ENCODE measurements at regions not wholly inside any gene's neighbourhood (a gene's known extent, or its start where the extent isn't known, plus 50 kb on each side); places are given as distances from the start of the nearest gene placed in this dataset.

DNA sequence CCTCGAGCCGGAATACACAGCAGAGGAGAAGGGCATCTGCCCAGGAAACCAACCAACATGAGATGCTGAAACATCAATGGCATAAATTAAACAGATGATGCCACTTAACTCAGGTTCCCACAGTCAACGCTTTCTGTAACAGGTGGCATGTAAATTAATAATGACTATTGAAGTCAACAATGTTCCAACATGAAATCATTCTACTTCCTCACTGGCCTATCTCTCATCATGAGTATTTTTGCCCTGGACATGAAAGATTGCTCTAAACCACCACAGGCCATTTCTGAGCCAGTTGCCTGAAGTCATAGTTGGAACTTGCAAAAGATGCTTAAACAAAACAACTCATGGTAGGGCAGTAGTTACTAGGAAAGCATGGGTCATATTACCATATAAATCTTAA, 397.9 kb upstream of the JARID2 start:
- H3T11ph ChIP-seq (ENCODE audit: low read length): no peak overlapping the region
- H2AFZ ChIP-seq (ENCODE audit: low read length): no peak overlapping the region
- H3K14ac ChIP-seq (ENCODE audit: insufficient read depth, low read length): no peak overlapping the region
- no peak overlapping the region for H3K4ac ChIP-seq (ENCODE audit: low read depth, low read length)
- H3K27ac ChIP-seq (ENCODE audit: insufficient read length, low read depth, low read length): no peak overlapping the region
- H3K56ac ChIP-seq (ENCODE audit: insufficient read length, low read depth, low read length): no peak overlapping the region
- TF ChIP-seq, protein P1, sequence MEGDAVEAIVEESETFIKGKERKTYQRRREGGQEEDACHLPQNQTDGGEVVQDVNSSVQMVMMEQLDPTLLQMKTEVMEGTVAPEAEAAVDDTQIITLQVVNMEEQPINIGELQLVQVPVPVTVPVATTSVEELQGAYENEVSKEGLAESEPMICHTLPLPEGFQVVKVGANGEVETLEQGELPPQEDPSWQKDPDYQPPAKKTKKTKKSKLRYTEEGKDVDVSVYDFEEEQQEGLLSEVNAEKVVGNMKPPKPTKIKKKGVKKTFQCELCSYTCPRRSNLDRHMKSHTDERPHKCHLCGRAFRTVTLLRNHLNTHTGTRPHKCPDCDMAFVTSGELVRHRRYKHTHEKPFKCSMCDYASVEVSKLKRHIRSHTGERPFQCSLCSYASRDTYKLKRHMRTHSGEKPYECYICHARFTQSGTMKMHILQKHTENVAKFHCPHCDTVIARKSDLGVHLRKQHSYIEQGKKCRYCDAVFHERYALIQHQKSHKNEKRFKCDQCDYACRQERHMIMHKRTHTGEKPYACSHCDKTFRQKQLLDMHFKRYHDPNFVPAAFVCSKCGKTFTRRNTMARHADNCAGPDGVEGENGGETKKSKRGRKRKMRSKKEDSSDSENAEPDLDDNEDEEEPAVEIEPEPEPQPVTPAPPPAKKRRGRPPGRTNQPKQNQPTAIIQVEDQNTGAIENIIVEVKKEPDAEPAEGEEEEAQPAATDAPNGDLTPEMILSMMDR (conservative IDR thresholded peaks at IDR 0.05): no peak
- 0 out of 2 replicates have a peak, but pooled peaks cover 2% of the 10 kb centered on the region for H3K27me3 Mint-ChIP-seq (ENCODE audit: low read depth)
- no peak overlapping the region for H3K4me2 ChIP-seq (ENCODE audit: insufficient read depth, insufficient read length, low read length)
- no peaks in the 10 kb centered on the region for H3K79me1 ChIP-seq (ENCODE audit: insufficient read depth, low read depth, low read length, poor library complexity, severe bottlenecking)
- no peaks in the 10 kb centered on the region for H3K9me3 ChIP-seq (ENCODE audit: control insufficient read depth, low read depth, low read length)
- no peak overlapping the region for H3K23ac ChIP-seq (ENCODE audit: insufficient read length, low read depth, low read length)
- peaks cover 30 to 33% of the 10 kb centered on the region in 2 experiments for H3K4me1 Mint-ChIP-seq
- no peaks in the 10 kb centered on the region for H3K79me2 ChIP-seq (ENCODE audit: insufficient read depth, low read length)
- H4K8ac ChIP-seq (replicated peaks; ENCODE audit: insufficient read length, low read depth, low read length): no peak overlapping the region
- no peaks in the 10 kb centered on the region for H3K9me3 Mint-ChIP-seq
- no peaks in the 10 kb centered on the region for H3K23me2 ChIP-seq (ENCODE audit: insufficient read length, low read depth, low read length, poor library complexity, severe bottlenecking)
- H2BK20ac ChIP-seq (ENCODE audit: low read depth, low read length, poor library complexity, severe bottlenecking): no peak overlapping the region
- H3K36me3 Mint-ChIP-seq (ENCODE audit: insufficient read depth in 1 of 3, low read depth in 3 of 3): peaks cover 0 to 4% (median 3%) of the 10 kb centered on the region in 3 experiments; a peak in 2 of 7 replicates
- no peak for DNase-seq
- no peak overlapping the region for H3K4me3 Mint-ChIP-seq
- no peak overlapping the region for H2BK120ac ChIP-seq (ENCODE audit: low read depth, low read length, poor library complexity, severe bottlenecking)
- no peak overlapping the region for H3K18ac ChIP-seq (ENCODE audit: insufficient read length, low read depth, low read length)
- no peak overlapping the region for H2AK5ac ChIP-seq (ENCODE audit: insufficient read length, low read length)
- no peaks in the 10 kb centered on the region for H3K27me3 ChIP-seq (ENCODE audit: insufficient read depth, low read length)
- H3K4me1 ChIP-seq (ENCODE audit: insufficient read depth, low read length): peaks cover 5% of the 10 kb centered on the region; the same call in 1 of the 2 replicates
- H4K5ac ChIP-seq (ENCODE audit: insufficient read length, low read depth, low read length): no peak overlapping the region
- no peak overlapping the region for H2BK12ac ChIP-seq (ENCODE audit: insufficient read length, low read depth, low read length)
- H4K20me1 ChIP-seq (ENCODE audit: control insufficient read depth, insufficient read depth, insufficient read length): no peaks in the 10 kb centered on the region
- H3K27ac Mint-ChIP-seq: peak overlapping the region in 1 of 3 experiments; percentile 20; a peak in 2 of 7 replicates
- WGBS (ENCODE audit: extremely low coverage, insufficient read length, low lambda C conversion rate): no CpG with 5 or more reads among the region's 3 CpGs
- H2BK15ac ChIP-seq (ENCODE audit: low read depth, low read length): no peak overlapping the region
- no peak overlapping the region for H2BK5ac ChIP-seq (ENCODE audit: insufficient read length, low read length)
- H3K9ac ChIP-seq (ENCODE audit: extremely low read depth, insufficient read length, low read length): no peak overlapping the region
- H4K91ac ChIP-seq (ENCODE audit: insufficient read length, low read depth, low read length): no peak overlapping the region
